Activated CD4-positive, alpha-beta T cell treated with anti-CD3 and anti-CD28 coated beads, Interleukin-2, amount 50 U/mL, for 16 hours (primary cell): ENCODE measurements at regions not wholly inside any gene's neighbourhood (a gene's known extent, or its start where the extent isn't known, plus 50 kb on each side); places are given as distances from the start of the nearest gene placed in this dataset.

Source experiments
- DNase-seq: peaks from one replicate; pipeline ENCODE4 v3.0.0-alpha.2; 2020

DNA sequence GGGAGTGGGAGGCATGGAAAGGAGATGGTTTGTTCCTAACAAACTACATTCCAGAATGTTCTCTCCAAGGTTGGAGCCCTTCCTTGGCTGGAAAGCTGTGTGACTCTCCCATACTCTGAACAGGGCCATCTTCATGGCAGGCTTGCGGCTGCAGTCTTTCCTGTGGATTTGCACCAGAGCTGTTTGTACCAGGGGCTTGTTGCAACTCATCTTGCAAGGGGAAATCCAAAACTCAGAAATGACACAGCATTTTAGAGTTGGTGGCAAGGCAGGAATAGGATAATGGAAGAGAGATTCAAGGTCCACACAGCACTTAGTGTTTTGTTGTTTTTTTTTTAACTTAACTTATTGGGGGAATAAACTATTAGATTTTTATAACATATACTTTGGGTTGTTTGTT lies 73.7 kb upstream of the ZNF516 start:
- DNase-seq = no peak

DNA sequence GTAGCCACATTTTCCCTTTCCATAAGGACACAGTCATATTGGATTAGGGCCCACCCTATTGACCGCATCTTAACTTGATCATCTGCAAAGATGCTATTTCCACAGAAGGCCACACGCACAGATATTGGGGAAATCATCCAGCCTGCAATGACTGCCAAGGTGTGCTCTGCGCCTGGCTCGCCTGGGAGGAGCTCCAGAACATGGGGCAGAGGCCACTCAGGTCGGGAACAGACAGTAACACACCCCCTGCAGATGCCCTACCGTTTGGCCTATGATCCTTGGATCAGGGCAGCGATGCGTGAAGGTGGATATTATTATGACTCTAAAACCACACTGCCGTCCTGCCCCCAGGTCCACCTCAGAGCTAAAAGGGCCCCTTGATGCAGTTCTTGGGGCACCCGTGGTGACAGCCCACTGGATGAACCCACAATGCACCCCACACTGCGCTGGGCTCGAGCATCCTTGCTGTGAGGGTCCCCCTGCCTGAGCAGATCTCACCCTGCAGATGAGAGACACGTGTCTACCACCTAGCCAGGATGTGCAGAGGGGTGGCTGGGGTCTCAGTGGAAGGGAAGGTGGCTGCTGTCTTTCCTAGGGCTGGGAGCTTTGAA lies 72.9 kb upstream of the ZNF516 start:
- no peak for DNase-seq

DNA sequence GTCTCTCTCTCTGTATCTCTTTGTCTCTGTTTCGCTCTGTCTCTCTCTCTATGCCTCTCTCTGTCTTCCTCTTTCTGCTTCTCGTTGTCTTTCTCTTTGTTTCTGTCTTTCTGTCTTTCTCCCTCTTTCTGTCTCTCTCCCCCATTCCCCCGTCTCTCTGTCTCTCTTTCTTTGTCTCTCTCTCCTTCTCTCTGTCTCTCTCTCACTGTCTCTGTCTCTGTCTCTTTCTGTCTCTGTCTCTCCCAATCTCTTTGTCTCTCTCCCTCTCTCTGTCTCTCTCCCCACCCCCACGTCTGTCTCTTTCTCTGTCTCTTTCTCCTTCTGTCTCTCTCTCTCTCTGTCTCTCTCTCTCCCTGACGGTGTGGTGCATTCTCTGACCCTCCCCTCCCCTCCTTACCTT lies 71.9 kb upstream of the ZNF516 start:
- DNase-seq = no peak

DNA sequence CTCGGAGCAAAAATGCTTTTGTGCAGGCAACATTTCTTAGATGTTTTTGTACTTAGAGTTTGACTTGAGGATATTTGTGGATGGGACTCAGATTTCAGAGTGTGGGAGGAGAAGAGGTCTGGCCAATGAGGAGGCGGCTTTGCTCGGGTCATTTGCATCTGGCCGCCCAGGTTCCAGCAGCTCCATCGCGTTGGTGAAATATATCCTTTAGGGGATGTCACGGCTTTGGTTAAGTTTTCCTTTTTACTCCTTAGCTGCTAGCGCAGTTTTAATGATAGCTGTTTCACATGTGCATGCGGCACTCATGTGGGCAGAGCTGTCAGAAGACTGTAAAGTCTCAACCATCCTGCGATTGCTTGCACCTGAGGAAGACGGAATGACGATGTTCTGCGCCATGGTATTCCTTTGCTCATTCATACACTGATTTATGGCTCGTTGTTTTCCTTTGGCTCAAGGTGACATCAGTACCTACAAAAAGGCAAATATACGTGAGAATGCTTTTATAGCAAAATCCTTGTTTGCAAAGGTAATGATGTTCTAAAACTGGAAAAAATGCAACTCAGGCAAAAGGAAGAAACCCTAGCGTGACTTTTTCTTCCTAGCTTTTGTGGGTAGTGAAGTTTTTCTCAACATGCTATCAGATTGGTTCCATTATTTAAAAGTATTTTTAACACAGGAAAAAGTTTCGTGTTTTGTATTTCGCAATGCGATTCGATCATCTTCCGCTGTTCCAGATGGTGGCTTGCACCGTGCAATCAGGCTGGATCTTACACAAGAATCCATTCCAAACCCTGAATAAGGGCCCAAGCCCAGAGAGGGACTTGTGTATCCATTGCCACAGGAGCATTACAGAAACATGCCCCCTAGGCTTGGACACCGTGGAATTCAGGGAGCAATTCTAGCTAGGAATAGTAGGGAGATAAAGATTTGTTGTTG lies 70.5 kb upstream of the ZNF516 start:
- no peak for DNase-seq

DNA sequence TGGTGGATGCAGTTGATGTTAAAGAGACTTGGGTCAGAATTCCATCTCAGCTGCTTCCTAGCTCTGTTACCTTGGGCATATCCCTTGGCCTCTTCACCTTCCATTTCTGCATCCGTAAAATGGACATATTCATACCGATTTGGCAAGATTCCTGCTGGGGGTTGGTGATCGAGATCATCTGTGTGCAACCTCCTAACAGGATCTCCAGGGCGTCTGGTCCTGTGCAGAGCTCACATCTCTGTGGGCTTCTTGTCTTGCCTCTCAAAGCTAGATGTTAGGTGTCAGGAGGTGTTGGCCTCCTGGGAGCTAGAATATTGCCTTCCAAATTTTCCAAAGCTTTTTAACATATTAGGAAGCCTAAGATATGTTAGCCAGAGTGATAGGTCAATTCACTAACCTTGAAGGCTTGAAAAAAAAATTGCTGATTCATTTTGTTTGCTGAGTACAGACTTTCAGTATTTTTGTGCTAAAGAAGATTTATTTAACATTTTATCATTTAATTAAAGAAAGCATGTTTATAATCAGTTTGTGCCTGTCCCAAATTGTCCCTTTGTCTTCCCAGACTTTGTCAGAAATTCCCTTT lies 69.7 kb upstream of the ZNF516 start:
- no peak for DNase-seq

DNA sequence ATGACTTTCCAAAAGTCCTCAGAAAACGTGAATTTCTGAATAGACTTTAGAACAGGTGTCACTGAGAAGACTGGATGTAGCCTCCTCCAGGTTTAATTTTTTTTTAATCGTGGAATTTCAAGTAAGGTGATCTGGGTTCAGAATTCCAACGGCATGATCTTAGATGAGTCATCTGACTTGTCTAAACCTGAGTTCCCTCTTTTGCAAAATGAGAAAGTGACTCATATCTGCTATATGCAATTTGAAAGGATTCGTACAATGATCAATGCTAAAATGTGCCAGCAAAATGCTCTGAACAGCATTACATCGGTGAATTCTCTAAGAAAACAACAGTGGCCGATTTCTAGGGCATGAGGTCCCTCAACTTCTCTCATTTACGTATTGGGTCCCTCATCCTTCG lies 69.1 kb upstream of the ZNF516 start:
- no peak for DNase-seq

DNA sequence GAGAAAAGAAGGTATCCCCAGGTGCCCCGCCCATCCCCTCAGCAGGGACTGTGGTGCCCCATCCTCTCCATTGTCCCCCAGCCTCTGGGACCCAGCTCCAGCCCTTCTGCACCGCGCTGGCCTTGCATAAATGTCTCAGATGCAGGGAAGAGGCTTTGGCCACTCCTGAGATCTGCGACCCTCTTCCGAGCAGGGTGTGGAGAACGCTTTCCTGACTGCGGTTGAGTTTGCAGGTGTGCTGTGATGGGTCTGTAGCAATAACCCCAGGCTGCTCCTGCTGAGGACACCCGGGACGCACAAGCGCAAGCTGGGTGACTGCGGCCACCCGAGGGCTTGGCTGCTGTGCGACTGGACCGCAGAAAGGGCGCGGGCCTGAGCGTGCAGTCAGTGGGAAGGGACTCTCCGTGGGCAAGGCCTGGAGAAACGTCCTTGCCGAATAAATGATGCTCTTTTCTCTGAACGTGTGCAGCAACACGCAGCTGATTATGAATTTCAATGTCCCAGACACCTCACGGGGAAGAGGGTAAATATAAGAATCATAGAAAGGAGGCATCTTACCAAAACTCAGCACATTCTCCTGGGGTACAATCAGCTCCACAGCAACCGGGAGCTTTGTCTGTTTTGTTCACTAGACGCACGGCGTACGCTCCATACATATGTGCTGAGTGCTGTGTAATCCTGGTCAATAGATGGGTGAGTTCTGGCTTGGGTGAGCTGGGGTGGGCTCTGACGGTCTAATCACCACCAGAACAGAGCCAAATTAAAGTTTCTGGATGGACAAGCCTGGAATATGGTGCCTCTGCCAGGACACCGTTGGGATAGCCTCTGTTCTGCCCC lies 67.5 kb upstream of the ZNF516 start:
- DNase-seq = no peak

DNA sequence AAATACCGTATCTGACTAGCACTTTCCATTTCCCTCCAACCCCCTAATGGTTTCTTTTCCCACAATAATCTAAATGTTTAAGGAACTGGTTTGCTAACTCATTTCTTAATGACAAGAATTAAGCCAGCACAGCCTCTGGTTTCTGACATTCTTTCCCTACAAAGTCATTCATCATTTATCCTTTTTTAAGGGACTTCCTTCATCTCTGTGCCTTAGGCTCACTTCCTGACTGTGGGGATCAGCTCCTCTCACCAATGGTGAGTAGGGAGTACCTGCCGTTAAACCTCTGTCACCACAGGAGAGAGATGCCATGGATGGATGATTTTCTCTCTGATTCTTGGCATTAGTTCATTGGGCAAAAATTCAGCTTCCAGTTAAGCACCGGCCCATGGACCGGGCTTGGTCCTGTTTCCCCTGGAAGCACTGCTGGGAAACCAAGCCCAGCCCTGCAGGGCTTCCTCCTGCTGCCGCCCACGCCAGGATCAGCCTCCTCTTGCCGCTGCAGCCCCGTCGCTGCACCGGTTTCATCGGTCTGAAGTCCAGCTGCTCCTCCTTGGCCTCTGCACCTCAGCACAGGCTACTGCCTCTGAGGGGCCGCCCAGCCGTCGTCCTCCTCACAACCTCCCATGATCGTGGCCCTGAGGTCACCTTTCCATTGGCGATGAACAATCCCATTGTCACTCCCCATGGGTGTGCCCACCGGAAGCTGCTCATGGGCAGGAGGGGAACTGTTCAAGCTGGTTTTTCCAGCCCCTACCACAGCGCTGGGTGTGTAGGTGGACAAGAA lies 64.0 kb upstream of the ZNF516 start:
- DNase-seq = no peak

DNA sequence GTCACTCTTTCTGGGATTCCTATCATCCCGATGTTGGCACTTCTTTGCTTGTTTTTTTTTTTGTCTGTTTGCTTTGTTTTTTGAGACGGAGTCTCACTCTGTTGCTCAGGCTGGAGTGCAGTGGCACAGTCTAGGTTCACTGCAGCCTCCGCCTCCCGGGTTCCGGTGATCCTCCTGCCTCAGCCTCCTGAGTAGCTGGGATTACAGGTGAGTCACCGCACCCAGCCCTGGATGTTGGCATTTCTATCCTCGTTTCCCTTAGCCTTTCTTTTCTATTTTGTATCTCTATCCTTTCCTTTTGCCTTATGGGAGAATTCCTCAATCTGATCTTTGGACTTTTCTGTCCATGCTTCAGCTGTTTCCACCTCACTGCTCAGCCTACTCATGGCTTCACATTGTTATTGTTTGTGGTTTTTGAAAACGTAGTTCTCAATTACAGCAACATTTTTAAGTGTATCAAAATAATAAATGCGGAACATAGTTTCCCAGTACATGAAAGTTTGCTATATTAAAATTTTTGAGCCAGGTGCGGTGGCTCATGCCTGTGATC lies 62.1 kb upstream of the ZNF516 start:
- no peak for DNase-seq

DNA sequence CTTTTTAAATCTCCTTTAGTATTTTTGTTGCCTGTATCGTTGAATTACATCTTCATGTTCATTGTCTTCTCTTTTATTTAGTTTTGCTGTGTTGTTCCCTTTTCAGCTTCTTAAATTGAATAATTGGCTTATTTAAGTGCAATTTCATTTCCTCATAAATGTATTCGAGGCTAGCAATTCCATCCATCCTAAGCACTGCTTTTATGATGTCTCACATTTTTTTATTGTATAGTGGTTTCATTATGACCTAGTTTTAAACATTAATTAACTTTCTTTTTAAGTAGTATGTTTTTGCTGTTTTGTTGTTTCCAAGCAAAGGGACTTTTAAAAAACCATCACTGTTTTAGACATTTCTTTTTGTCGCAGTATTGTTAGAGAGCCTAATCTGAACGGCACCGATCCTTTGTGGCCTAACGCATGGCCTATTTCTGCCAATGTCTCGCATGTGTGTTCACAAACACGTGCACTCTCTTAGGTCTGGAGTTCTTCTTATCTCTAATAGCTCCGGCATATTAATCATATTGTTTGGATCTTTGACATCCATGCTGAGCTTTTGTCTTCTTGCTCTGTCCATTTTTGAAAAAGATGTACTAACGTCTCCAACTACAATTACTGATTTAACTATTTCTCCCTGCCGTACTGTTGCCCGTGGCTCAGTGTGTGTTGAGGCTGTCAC lies 59.6 kb upstream of the ZNF516 start:
- DNase-seq = no peak

DNA sequence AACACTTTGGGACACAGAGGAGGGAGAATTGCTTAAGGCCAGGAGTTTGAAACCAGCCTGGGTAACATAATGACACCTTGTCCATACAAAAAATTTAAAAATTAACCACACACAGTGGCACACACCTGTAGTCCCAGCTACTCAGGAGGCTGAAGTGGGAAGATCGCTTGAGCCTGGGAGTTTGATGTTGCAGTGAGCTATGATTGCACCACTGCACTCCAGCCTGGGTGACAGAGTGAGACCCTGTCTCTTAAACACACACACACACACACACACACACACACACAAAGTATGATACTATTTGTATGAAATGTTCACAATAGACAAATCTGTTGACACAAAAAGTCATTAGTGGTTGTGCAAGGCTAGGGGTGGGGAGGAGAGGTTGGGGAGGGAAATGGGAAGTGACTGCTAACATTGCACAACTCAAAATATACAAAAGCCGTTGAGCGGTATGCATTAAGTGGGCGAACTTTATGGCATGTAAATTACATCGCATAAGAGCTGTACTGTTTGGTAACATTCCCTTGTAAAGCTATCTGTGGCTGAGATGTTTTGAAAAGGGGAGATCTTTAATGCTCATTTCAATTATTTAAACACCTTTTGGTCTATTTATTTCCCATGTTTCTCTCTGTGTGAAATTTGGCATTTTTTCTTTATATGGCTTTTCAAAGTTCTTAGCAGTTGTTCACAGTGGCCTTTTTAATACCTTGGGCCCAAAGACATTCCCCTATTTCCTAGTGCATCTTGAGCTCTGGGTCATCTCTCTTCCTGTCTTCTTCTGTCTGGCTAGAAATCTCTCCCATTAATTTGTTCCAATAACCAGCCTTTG lies 58.9 kb upstream of the ZNF516 start:
- DNase-seq = no peak

DNA sequence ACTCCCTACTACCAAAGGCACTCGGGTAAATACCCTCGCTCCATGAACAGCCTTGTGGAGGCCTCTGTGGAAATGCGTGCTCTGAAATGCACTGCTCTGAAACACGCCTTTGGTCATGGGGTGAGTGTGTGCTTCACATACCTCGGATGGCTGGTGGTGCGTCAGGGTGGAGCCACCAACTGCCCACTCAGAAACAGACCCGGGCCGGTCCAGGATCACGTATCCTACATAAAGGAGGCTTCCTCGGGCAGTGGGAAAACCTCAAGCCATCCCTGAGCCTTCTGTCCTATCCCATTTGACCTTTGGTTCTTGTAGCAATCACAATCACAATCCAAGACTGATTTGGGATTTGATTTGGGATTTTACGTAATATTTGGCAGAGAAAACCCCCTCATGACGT lies 53.5 kb upstream of the ZNF516 start:
- no peak for DNase-seq

DNA sequence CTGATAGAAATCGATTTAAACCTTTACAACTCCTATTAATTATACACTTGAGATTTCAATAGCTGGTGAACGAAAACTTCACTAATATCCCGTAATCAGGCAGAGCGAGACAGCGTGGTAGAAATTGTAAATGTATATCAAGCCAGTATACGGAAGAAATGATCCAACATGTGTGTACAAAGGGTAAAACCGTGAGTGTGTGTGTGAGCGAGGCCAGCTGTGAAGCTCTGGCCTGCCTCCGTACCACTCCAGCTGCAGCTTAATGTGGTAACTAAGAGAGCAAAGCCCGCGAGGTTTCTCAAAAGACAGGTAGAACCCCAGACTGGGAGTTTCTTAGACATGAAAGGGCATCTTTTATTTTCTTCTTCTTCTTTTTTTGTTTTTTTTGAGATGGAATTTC lies 52.3 kb upstream of the ZNF516 start:
- no peak for DNase-seq

DNA sequence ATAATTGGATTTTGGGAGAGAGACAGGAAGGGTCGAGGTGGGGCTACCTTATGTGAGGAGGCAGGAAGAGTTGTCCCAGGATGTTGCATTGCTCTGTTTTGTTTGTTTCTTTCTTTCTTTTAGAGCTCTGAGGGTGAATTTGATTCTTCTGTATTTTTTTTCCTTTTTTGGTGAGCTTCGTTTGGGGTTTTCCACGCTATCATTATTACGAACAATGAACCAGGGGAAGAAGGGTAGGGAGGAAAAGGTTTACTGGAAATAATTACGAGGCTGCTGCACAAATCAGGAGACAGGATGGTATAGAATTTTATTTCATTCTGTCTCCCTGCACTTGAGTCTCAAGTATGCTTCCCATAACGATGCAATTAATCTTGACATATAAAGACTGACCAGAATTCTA lies 51.4 kb upstream of the ZNF516 start:
- no peak for DNase-seq

DNA sequence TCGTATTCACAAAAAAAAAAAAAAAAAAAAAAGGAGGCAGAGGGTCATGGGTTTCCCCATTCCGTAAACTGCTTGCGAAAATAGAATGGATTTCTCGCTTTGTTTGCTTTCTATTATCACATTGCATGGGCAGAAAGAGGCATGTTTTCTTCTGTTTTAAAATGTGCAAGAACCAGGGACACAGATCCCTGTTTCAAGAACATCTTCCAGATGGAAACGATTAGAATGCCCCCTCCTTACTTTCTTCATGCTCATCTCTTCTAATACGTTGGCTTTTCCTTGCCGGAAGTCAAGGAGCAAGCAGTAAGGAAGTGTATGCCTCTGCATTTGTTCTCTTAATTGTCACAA lies 51.0 kb upstream of the ZNF516 start:
- DNase-seq = no peak

DNA sequence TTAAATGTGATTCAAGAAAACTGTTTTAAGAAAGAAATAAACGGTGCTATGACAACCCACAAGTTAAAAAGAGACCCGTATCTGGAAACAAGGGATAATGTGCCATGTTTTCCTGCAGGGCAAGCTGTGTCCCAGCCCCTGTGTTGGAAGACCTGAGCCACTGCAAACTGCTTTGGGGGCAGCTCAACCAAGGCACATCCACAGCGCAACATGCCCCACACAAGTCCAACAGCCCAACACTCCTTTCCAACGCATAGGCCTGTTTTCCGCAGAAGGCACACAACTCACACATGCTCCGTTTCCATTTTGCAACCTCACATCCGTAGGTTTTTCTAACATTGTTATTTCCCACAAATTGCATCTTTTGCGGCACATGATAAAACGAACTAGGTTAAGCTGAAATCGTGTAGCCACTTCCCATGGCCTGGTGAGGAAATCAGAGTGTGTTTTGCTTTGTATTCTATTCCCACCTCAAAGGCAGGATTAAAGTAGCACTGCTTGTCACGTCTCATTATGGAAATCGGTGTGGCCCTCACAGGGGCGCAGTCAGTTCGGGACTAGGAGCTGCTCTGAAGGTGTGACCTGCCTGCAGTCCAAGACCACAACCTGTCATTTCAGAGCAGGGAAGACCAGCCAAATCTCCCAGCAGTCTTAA lies 50.5 kb upstream of the ZNF516 start:
- DNase-seq = no peak

DNA sequence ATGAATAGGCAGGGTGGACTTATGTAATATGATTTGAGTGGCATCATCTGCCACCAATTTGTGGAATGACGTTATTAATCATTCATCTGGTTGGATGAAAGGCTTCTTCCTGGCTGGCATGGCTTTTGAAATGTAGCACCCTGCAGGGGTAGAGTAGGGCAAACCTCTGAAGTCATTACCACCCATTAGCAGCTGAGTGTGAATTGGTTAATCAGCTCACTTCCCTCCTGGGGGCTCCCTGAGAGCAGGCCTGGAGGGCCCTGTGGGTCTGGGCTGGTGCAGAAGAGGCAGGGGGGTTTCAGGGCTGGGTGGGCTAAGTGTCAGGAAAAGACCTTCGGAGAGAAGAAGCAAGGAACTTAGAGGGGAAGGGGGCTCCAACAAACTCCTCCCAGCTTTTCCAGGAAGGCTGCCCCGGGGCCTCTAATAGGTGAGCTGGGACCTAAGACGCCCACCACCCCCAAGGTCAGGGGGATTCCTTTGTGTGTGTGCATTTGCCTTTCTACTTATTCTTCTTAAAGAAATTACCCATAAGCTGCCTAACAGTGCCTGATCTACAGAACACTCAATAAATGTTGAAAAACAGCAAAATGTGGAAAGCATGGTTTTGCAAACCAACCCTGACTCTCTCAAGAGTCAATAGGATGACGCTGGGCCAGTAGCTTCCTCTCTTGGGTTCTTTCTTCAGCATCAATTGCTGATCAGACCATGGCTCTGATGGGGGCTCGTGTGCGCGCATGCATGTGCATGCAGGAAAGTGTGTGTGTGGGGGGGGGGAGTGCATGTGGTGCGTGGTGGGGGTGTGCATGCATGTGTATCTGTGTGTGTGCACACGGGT lies 49.7 kb upstream of the ZNF516 start:
- no peak for DNase-seq
